ENCODE measurements at regions not wholly inside any gene's neighbourhood (a gene's known extent, or its start where the extent isn't known, plus 50 kb on each side); places are given as distances from the start of the nearest gene placed in this dataset.
"Not testable (repeated sequence)": the region's sequence is repeated elsewhere in the genome, so short reads cannot be mapped to it uniquely, and the experiment has no call there.

- H3K27ac Mint-ChIP-seq (ENCODE audit: unreplicated experiment): no peak overlapping the region
- intact Hi-C loops (cut with micrococcal nuclease; ENCODE audit: unreplicated experiment): no loop called here
- DNase-seq: no peak
- BruUV-seq (replicated peaks): no TSS peak
- H3K27me3 Mint-ChIP-seq (ENCODE audit: unreplicated experiment): no peaks in the 10 kb centered on the region
- no peaks in the 10 kb centered on the region for H3K36me3 Mint-ChIP-seq (ENCODE audit: insufficient read depth, unreplicated experiment)
- peaks cover 57% of the 10 kb centered on the region for H3K4me1 Mint-ChIP-seq (ENCODE audit: low read depth, unreplicated experiment)
- no peak overlapping the region for H3K4me3 Mint-ChIP-seq (ENCODE audit: low read depth, unreplicated experiment)
- peaks cover 3% of the 10 kb centered on the region for H3K9me3 Mint-ChIP-seq (ENCODE audit: low read depth, unreplicated experiment)
- CTCF ChIA-PET: no interaction called here
- no peak for TF ChIP-seq CTCF (IDR thresholded peaks at IDR 0.05; ENCODE audit: unreplicated experiment)
These were observed 195.1 kb downstream of the RTP5 start for GRCh38 chr2:242064364-242065250.

GRCh38 chr2:242065426-242065825, 195.9 kb downstream of the RTP5 start:
- intact Hi-C loops (cut with micrococcal nuclease; ENCODE audit: unreplicated experiment): no loop called here
- Mint-ChIP-seq H3K27me3 (ENCODE audit: unreplicated experiment) (no peaks in the 10 kb centered on the region), H3K4me3 (ENCODE audit: low read depth, unreplicated experiment) (no peak overlapping the region), H3K36me3 (ENCODE audit: insufficient read depth, unreplicated experiment) (peaks cover 5% of the 10 kb centered on the region), H3K9me3 (ENCODE audit: low read depth, unreplicated experiment) (peaks cover 3% of the 10 kb centered on the region), H3K4me1 (ENCODE audit: low read depth, unreplicated experiment) (peaks cover 61% of the 10 kb centered on the region), H3K27ac (ENCODE audit: unreplicated experiment) (no peak overlapping the region)
- no peak for DNase-seq
- TF ChIP-seq CTCF (IDR thresholded peaks at IDR 0.05; ENCODE audit: unreplicated experiment): no peak
- CTCF ChIA-PET: no interaction called here
- BruUV-seq (replicated peaks): no TSS peak

- no peak for TF ChIP-seq CTCF (IDR thresholded peaks at IDR 0.05; ENCODE audit: unreplicated experiment)
- peaks cover 11% of the 10 kb centered on the region for H3K36me3 Mint-ChIP-seq (ENCODE audit: insufficient read depth, unreplicated experiment)
- BruUV-seq (replicated peaks): no TSS peak
- no peak overlapping the region for H3K4me3 Mint-ChIP-seq (ENCODE audit: low read depth, unreplicated experiment)
- H3K9me3 Mint-ChIP-seq (ENCODE audit: low read depth, unreplicated experiment): peaks cover 3% of the 10 kb centered on the region
- CTCF ChIA-PET: no interaction called here
- H3K4me1 Mint-ChIP-seq (ENCODE audit: low read depth, unreplicated experiment): peaks cover 50% of the 10 kb centered on the region
- DNase-seq: no peak
- H3K27me3 Mint-ChIP-seq (ENCODE audit: unreplicated experiment): no peaks in the 10 kb centered on the region
- H3K27ac Mint-ChIP-seq (ENCODE audit: unreplicated experiment): peak overlapping the region; percentile 92
- intact Hi-C loops (cut with micrococcal nuclease; ENCODE audit: unreplicated experiment): no loop called here
These were observed 199.5 kb downstream of the RTP5 start for GRCh38 chr2:242069018-242069417.

- H3K9me3 Mint-ChIP-seq (ENCODE audit: low read depth, unreplicated experiment); CTCF ChIA-PET: not testable (repeated sequence)
These were observed 200.4 kb downstream of the RTP5 start for GRCh38 chr2:242069938-242070395.

GRCh38 chr2:242070726-242071125, 201.2 kb downstream of the RTP5 start:
- BruUV-seq (replicated peaks); intact Hi-C loops (cut with micrococcal nuclease; ENCODE audit: unreplicated experiment): not testable (repeated sequence)

More at GRCh38 chr2:242069938-242070395, 200.4 kb downstream of the RTP5 start:
- DNase-seq: peak; percentile 76
- Mint-ChIP-seq H3K4me3 (ENCODE audit: low read depth, unreplicated experiment) (peak overlapping the region; percentile 31), H3K4me1 (ENCODE audit: low read depth, unreplicated experiment) (peaks cover 46% of the 10 kb centered on the region), H3K36me3 (ENCODE audit: insufficient read depth, unreplicated experiment) (peaks cover 12% of the 10 kb centered on the region), H3K27ac (ENCODE audit: unreplicated experiment) (peak overlapping the region; percentile 92)
- H3K27me3 Mint-ChIP-seq (ENCODE audit: unreplicated experiment); intact Hi-C loops (cut with micrococcal nuclease; ENCODE audit: unreplicated experiment); BruUV-seq (replicated peaks): not testable (repeated sequence)

GRCh38 chr2:242071377-242071776, 201.8 kb downstream of the RTP5 start:
- H3K4me3 Mint-ChIP-seq (ENCODE audit: low read depth, unreplicated experiment); H3K9me3 Mint-ChIP-seq (ENCODE audit: low read depth, unreplicated experiment); CTCF ChIA-PET; BruUV-seq (replicated peaks); DNase-seq; intact Hi-C loops (cut with micrococcal nuclease; ENCODE audit: unreplicated experiment); H3K27me3 Mint-ChIP-seq (ENCODE audit: unreplicated experiment): not testable (repeated sequence)
- H3K36me3 Mint-ChIP-seq (ENCODE audit: insufficient read depth, unreplicated experiment): peaks cover 20% of the 10 kb centered on the region
- H3K27ac Mint-ChIP-seq (ENCODE audit: unreplicated experiment): peak overlapping the region; percentile 92
- peaks cover 60% of the 10 kb centered on the region for H3K4me1 Mint-ChIP-seq (ENCODE audit: low read depth, unreplicated experiment)

More at GRCh38 chr2:242070726-242071125, 201.2 kb downstream of the RTP5 start:
- DNase-seq; CTCF ChIA-PET; H3K27me3 Mint-ChIP-seq (ENCODE audit: unreplicated experiment); H3K9me3 Mint-ChIP-seq (ENCODE audit: low read depth, unreplicated experiment): not testable (repeated sequence)
- Mint-ChIP-seq H3K27ac (ENCODE audit: unreplicated experiment) (peak overlapping the region; percentile 92), H3K36me3 (ENCODE audit: insufficient read depth, unreplicated experiment) (peaks cover 19% of the 10 kb centered on the region), H3K4me3 (ENCODE audit: low read depth, unreplicated experiment) (peak overlapping the region; percentile 31), H3K4me1 (ENCODE audit: low read depth, unreplicated experiment) (peaks cover 54% of the 10 kb centered on the region)

- H3K9me3 Mint-ChIP-seq (ENCODE audit: low read depth, unreplicated experiment); BruUV-seq (replicated peaks); DNase-seq; H3K4me3 Mint-ChIP-seq (ENCODE audit: low read depth, unreplicated experiment); H3K27ac Mint-ChIP-seq (ENCODE audit: unreplicated experiment); intact Hi-C loops (cut with micrococcal nuclease; ENCODE audit: unreplicated experiment); H3K27me3 Mint-ChIP-seq (ENCODE audit: unreplicated experiment); CTCF ChIA-PET: not testable (repeated sequence)
- Mint-ChIP-seq H3K4me1 (ENCODE audit: low read depth, unreplicated experiment) (peaks cover 64% of the 10 kb centered on the region), H3K36me3 (ENCODE audit: insufficient read depth, unreplicated experiment) (peaks cover 20% of the 10 kb centered on the region)
These were observed 202.4 kb downstream of the RTP5 start for GRCh38 chr2:242071936-242072335.
